ENCODE measurements at regions not wholly inside any gene's neighbourhood (a gene's known extent, or its start where the extent isn't known, plus 50 kb on each side); places are given as distances from the start of the nearest gene placed in this dataset.

- TF ChIP-seq TAF1 (IDR thresholded peaks at IDR 0.05; ENCODE audit: borderline replicate concordance, insufficient read depth, low read length) = no peak
- TF ChIP-seq FOXP2 (optimal IDR thresholded peaks at IDR 0.05; ENCODE audit: borderline replicate concordance, extremely low read depth, extremely low read length, insufficient read depth) = no peak
- TF ChIP-seq SIN3A (IDR thresholded peaks at IDR 0.05; ENCODE audit: borderline replicate concordance, insufficient read depth, low read length) = no peak
- TF ChIP-seq POLR2AphosphoS5 (IDR thresholded peaks at IDR 0.05; ENCODE audit: low read depth, low read length) = no peak
Observed at GRCh38 chr11:32229576-32230240, 138.8 kb downstream of the RCN1 start.

- TF ChIP-seq FOXP2 (optimal IDR thresholded peaks at IDR 0.05; ENCODE audit: borderline replicate concordance, extremely low read depth, extremely low read length, insufficient read depth) = no peak
- TF ChIP-seq SIN3A (IDR thresholded peaks at IDR 0.05; ENCODE audit: borderline replicate concordance, insufficient read depth, low read length) = no peak
- TF ChIP-seq TAF1 (IDR thresholded peaks at IDR 0.05; ENCODE audit: borderline replicate concordance, insufficient read depth, low read length) = no peak
- no peak for TF ChIP-seq POLR2AphosphoS5 (IDR thresholded peaks at IDR 0.05; ENCODE audit: low read depth, low read length)
- no peak for TF ChIP-seq REST (IDR thresholded peaks at IDR 0.05; ENCODE audit: insufficient read depth in 1 of 2, low read depth in 2 of 2, low read length in 2 of 2)
Observed at GRCh38 chr11:32231909-32232493, 141.1 kb downstream of the RCN1 start.

- TF ChIP-seq SIN3A (IDR thresholded peaks at IDR 0.05; ENCODE audit: borderline replicate concordance, insufficient read depth, low read length) = no peak
- TF ChIP-seq FOXP2 (optimal IDR thresholded peaks at IDR 0.05; ENCODE audit: borderline replicate concordance, extremely low read depth, extremely low read length, insufficient read depth) = no peak
- no peak for TF ChIP-seq REST (IDR thresholded peaks at IDR 0.05; ENCODE audit: insufficient read depth in 1 of 2, low read depth in 2 of 2, low read length in 2 of 2)
- TF ChIP-seq TAF1 (IDR thresholded peaks at IDR 0.05; ENCODE audit: borderline replicate concordance, insufficient read depth, low read length) = no peak
- TF ChIP-seq POLR2AphosphoS5 (IDR thresholded peaks at IDR 0.05; ENCODE audit: low read depth, low read length) = no peak
Observed at GRCh38 chr11:32232516-32232915, 141.6 kb downstream of the RCN1 start.

GRCh38 chr11:32233276-32233675 lies 142.4 kb downstream of the RCN1 start:
- TF ChIP-seq TAF1 (IDR thresholded peaks at IDR 0.05; ENCODE audit: borderline replicate concordance, insufficient read depth, low read length) = no peak
- TF ChIP-seq SIN3A (IDR thresholded peaks at IDR 0.05; ENCODE audit: borderline replicate concordance, insufficient read depth, low read length) = no peak
- TF ChIP-seq FOXP2 (optimal IDR thresholded peaks at IDR 0.05; ENCODE audit: borderline replicate concordance, extremely low read depth, extremely low read length, insufficient read depth) = no peak
- no peak for TF ChIP-seq POLR2AphosphoS5 (IDR thresholded peaks at IDR 0.05; ENCODE audit: low read depth, low read length)
- TF ChIP-seq REST (IDR thresholded peaks at IDR 0.05; ENCODE audit: insufficient read depth in 1 of 2, low read depth in 2 of 2, low read length in 2 of 2) = no peak

- no peak for TF ChIP-seq POLR2AphosphoS5 (IDR thresholded peaks at IDR 0.05; ENCODE audit: low read depth, low read length)
- TF ChIP-seq SIN3A (IDR thresholded peaks at IDR 0.05; ENCODE audit: borderline replicate concordance, insufficient read depth, low read length) = no peak
- TF ChIP-seq TAF1 (IDR thresholded peaks at IDR 0.05; ENCODE audit: borderline replicate concordance, insufficient read depth, low read length) = no peak
- no peak for TF ChIP-seq REST (IDR thresholded peaks at IDR 0.05; ENCODE audit: insufficient read depth in 1 of 2, low read depth in 2 of 2, low read length in 2 of 2)
- TF ChIP-seq FOXP2 (optimal IDR thresholded peaks at IDR 0.05; ENCODE audit: borderline replicate concordance, extremely low read depth, extremely low read length, insufficient read depth) = no peak
Observed at GRCh38 chr11:32233928-32234327, 143.1 kb downstream of the RCN1 start.

All from PFSK-1 (cell line).